MCF 10A (cell line): ENCODE measurements at regions not wholly inside any gene's neighbourhood (a gene's known extent, or its start where the extent isn't known, plus 50 kb on each side); places are given as distances from the start of the nearest gene placed in this dataset.

Experiments used
- BruUV-seq: library from RNA; stranded (reverse); fragments of 400-500 nt; replicated peaks from 2 replicates; lab custom pipeline; 2021; lab: Mats Ljungman, UMichigan
- CTCF ChIA-PET: fragments of 300-600 bp; sonication (Branson Sonifier 250); formaldehyde crosslinking; extraction: SDS; loops from one replicate; lab custom pipeline; 2021; ENCODE audit warnings: antibody characterized with exemption, inconsistent platforms; lab: Yijun Ruan, JAX
- POLR2A ChIA-PET: fragments of 300-600, 350-650 bp; sonication (Branson Sonifier 250); formaldehyde crosslinking; extraction: SDS; loops from one replicate; lab custom pipeline; 2020; ENCODE audit warnings: antibody characterized with exemption, inconsistent platforms; lab: Yijun Ruan, JAX
- DNase-seq: peaks from one replicate; pipeline ENCODE4 v3.0.0-alpha.2; 2018; ENCODE audit not compliant: unreplicated experiment
- H3K27ac Mint-ChIP-seq: one replicate; pipeline ENCODE4 v1.8.0; 2022; ENCODE audit warnings: mild to moderate bottlenecking, low read depth, mixed read lengths; ENCODE audit not compliant: unreplicated experiment
- H3K27me3 Mint-ChIP-seq: one replicate; pipeline ENCODE4 v1.8.0; 2022; ENCODE audit warnings: mixed read lengths; ENCODE audit not compliant: insufficient read depth, unreplicated experiment
- H3K36me3 Mint-ChIP-seq: one replicate; pipeline ENCODE4 v1.8.0; 2022; ENCODE audit warnings: mild to moderate bottlenecking, moderate library complexity, mixed read lengths; ENCODE audit not compliant: insufficient read depth, unreplicated experiment
- H3K4me1 Mint-ChIP-seq: one replicate; pipeline ENCODE4 v1.8.0; 2022; ENCODE audit warnings: mixed read lengths; ENCODE audit not compliant: insufficient read depth, unreplicated experiment
- H3K4me3 Mint-ChIP-seq: one replicate; pipeline ENCODE4 v1.8.0; 2022; ENCODE audit warnings: mild to moderate bottlenecking, moderate library complexity, mixed read lengths; ENCODE audit not compliant: unreplicated experiment
- H3K9me3 Mint-ChIP-seq: one replicate; pipeline ENCODE4 v1.8.0; 2022; ENCODE audit warnings: mixed read lengths; ENCODE audit not compliant: unreplicated experiment
- CTCF ChIP-seq: fragments of 200-600 bp; IDR thresholded peaks from one replicate; pipeline ENCODE4 v1.8.0; 2022; ENCODE audit warnings: antibody characterized with exemption, mild to moderate bottlenecking; ENCODE audit not compliant: unreplicated experiment
- intact Hi-C: fragments of 100-400 bp; cut with micrococcal nuclease; formaldehyde crosslinking; loops from 2 replicates; pipeline ENCODE4 v1.14.1; 2022

GRCh38 chr4:137070614-137071013 is 461.7 kb downstream of the PCDH18 start:
- H3K9me3 Mint-ChIP-seq: no peaks in the 10 kb centered on the region
- no peaks in the 10 kb centered on the region for H3K4me1 Mint-ChIP-seq
- CTCF ChIA-PET: no interaction called here
- H3K27ac Mint-ChIP-seq: no peak overlapping the region
- no peaks in the 10 kb centered on the region for H3K36me3 Mint-ChIP-seq
- H3K27me3 Mint-ChIP-seq: no peaks in the 10 kb centered on the region
- intact Hi-C loops: no loop called here
- POLR2A ChIA-PET: no interaction called here
- no TSS peak for BruUV-seq
- TF ChIP-seq CTCF: no peak
- H3K4me3 Mint-ChIP-seq: no peak overlapping the region
- no peak for DNase-seq

DNA sequence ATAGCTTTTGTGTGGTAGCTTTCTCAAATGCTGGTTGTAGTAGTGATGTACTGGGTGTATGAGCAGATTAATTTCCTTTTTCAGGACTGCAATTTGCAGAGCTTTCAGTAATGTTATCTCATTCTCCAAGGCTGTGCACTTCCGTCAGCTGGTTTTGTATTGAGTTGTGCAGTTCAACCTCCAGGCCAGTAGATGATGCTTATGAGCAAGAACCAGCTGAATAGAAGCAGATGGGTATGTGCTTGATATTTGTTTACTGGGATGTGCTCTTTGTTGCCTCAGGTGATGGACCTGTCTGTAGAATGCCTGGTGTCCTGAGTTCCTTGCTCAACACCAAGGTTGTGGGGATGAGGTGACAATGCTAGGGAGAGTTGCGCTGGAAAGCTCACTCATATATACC is 462.8 kb downstream of the PCDH18 start:
- H3K9me3 Mint-ChIP-seq: no peaks in the 10 kb centered on the region
- CTCF ChIA-PET: no interaction called here
- H3K4me3 Mint-ChIP-seq: no peak overlapping the region
- no peak for TF ChIP-seq CTCF
- no peaks in the 10 kb centered on the region for H3K27me3 Mint-ChIP-seq
- H3K27ac Mint-ChIP-seq: no peak overlapping the region
- POLR2A ChIA-PET: no interaction called here
- no TSS peak for BruUV-seq
- H3K36me3 Mint-ChIP-seq: no peaks in the 10 kb centered on the region
- DNase-seq: no peak
- intact Hi-C loops: no loop called here
- no peaks in the 10 kb centered on the region for H3K4me1 Mint-ChIP-seq

DNA sequence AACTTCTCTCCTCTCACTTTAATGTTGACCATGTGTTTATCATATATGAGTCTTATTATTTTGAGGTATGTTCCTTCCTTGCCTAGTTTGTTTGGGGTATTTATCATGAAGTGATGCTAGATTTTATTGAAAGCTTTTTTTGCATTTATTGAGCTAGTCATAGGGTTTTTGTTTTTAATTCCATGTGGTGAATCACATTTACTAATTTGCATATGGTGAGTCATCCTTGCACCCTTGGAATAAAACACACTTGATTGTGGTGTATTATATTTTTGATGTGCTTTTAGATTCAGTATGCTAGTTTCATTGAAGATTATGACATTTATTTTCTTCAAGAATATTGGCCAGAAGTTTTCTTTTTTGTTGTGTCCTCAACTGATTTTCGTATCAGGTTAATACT is 464.6 kb downstream of the PCDH18 start:
- H3K9me3 Mint-ChIP-seq: no peaks in the 10 kb centered on the region
- H3K4me3 Mint-ChIP-seq: no peak overlapping the region
- H3K27ac Mint-ChIP-seq: no peak overlapping the region
- ChIA-PET CTCF (no interaction called here), POLR2A (no interaction called here)
- no TSS peak for BruUV-seq
- peaks cover 6% of the 10 kb centered on the region for H3K36me3 Mint-ChIP-seq
- intact Hi-C loops: no loop called here
- no peaks in the 10 kb centered on the region for H3K4me1 Mint-ChIP-seq
- no peak for TF ChIP-seq CTCF
- DNase-seq: no peak
- H3K27me3 Mint-ChIP-seq: no peaks in the 10 kb centered on the region

GRCh38 chr4:137065311-137065710 is 467.0 kb downstream of the PCDH18 start:
- H3K27ac Mint-ChIP-seq: no peak overlapping the region

More at GRCh38 chr4:137065311-137065710, 467.0 kb downstream of the PCDH18 start:
- ChIA-PET CTCF (no interaction called here), POLR2A (no interaction called here)
- H3K9me3 Mint-ChIP-seq: no peaks in the 10 kb centered on the region
- no peak for DNase-seq
- H3K4me3 Mint-ChIP-seq: no peak overlapping the region
- H3K27me3 Mint-ChIP-seq: no peaks in the 10 kb centered on the region
- no TSS peak for BruUV-seq
- no peak for TF ChIP-seq CTCF
- no peaks in the 10 kb centered on the region for H3K4me1 Mint-ChIP-seq
- H3K36me3 Mint-ChIP-seq: peaks cover 6% of the 10 kb centered on the region
- intact Hi-C loops: no loop called here
